ENCODE measurements at regions not wholly inside any gene's neighbourhood (a gene's known extent, or its start where the extent isn't known, plus 50 kb on each side); places are given as distances from the start of the nearest gene placed in this dataset.

- TF ChIP-seq CTCF (IDR thresholded peaks at IDR 0.05), result no peak
- no peak for TF ChIP-seq EP300 (IDR thresholded peaks at IDR 0.05)
Observed at GRCh38 chr6:119895626-119896025, 546.1 kb upstream of the MAN1A1 start.

Data from tibial nerve (tissue), 4 donors.